IMR-90 (cell line): ENCODE measurements at regions not wholly inside any gene's neighbourhood (a gene's known extent, or its start where the extent isn't known, plus 50 kb on each side); places are given as distances from the start of the nearest gene placed in this dataset.

Experiments used
- POLR2A ChIP-seq: IDR thresholded peaks from 2 replicates; pipeline ENCODE4 v1.6.1; 2012; ENCODE audit warnings: mild to moderate bottlenecking, low read depth, low read length
- TF ChIP-seq, protein P1 (sequence below): conservative IDR thresholded peaks from 2 replicates; pipeline ENCODE4 v1.5.1; 2012; ENCODE audit warnings: mild to moderate bottlenecking, low read depth, low read length, improper control_type of control experiment

DNA sequence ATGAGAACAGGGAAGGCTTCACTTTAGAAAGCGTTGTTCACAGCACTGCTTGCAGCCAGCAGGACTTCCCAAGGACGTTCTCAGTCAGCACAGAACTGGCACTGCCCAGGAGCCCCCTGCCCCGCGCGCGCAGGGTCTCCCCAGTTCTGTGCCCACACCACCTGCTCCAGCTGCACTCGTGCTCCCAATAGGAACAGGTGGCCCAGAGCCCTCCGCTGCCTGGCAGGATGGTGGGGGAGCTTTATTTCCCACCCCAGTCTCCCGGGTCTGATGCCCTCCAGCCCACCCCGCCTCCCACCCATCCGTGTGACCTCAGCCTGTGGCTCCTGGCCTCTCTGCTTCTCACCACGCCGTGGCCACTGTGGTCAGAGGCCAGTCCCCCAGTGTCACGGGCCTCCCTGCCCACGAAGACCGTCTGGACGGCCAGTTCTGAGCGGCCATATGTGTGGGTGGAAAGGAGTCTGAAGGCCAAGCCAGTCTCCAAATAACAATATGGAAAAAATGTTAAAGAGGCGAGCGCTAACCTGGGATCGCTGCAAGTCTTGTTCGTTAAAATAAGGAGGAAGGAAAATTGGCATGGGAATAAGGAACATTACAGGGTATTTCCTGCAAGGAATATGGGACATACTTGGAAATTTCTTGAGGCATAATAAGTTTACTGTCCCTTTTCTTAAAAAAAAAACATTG is 54.6 kb upstream of the PCSK6 start:
- TF ChIP-seq, protein P1, sequence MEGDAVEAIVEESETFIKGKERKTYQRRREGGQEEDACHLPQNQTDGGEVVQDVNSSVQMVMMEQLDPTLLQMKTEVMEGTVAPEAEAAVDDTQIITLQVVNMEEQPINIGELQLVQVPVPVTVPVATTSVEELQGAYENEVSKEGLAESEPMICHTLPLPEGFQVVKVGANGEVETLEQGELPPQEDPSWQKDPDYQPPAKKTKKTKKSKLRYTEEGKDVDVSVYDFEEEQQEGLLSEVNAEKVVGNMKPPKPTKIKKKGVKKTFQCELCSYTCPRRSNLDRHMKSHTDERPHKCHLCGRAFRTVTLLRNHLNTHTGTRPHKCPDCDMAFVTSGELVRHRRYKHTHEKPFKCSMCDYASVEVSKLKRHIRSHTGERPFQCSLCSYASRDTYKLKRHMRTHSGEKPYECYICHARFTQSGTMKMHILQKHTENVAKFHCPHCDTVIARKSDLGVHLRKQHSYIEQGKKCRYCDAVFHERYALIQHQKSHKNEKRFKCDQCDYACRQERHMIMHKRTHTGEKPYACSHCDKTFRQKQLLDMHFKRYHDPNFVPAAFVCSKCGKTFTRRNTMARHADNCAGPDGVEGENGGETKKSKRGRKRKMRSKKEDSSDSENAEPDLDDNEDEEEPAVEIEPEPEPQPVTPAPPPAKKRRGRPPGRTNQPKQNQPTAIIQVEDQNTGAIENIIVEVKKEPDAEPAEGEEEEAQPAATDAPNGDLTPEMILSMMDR: no peak
- no peak for TF ChIP-seq POLR2A
